ENCODE measurements at regions not wholly inside any gene's neighbourhood (a gene's known extent, or its start where the extent isn't known, plus 50 kb on each side); places are given as distances from the start of the nearest gene placed in this dataset.

GRCh38 chr7:131223151-131223550, 104.5 kb upstream of the MKLN1 start:
- Histone ChIP-seq H3K9me3 (ENCODE audit: control insufficient read depth in 5 of 5, low read length in 5 of 5) (no peaks in the 10 kb centered on the region), H3K27ac (ENCODE audit: low read depth, low read length) (no peak overlapping the region), H3K36me3 (ENCODE audit: control insufficient read depth in 5 of 5, insufficient read depth in 5 of 5, low read length in 5 of 5) (no peaks in the 10 kb centered on the region), H3K4me1 (ENCODE audit: control insufficient read depth in 5 of 5, insufficient read depth in 5 of 5, low read length in 5 of 5) (peaks cover 0 to 19% (median 9%) of the 10 kb centered on the region in 5 donors), H3K27me3 (ENCODE audit: control insufficient read depth in 5 of 5, insufficient read depth in 4 of 5, low read length in 5 of 5) (no peaks in the 10 kb centered on the region), H3K4me3 (ENCODE audit: low read depth in 1 of 5, low read length in 5 of 5) (no peak overlapping the region), H3K9ac (ENCODE audit: low read length in 5 of 5) (no peak overlapping the region)

DNA sequence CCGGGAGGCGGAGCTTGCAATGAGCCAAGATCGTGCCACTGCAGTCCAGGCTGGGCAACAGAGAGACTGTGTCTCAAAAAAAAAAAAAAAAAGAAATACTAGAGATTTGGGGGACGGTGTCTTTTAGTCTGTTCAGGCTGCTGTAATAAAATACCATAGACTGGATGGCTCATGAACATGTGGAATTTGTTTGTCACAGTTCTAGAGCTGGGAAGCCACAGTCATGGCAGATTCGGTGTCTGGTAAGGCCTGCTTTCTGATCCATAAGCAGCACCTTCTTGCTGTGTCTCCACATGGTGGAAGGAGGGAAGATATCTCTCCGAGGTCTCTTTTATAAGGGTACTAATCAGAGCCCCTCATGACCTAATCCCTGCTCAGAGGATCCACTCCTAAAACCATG, 102.7 kb upstream of the MKLN1 start:
- Histone ChIP-seq H3K27me3 (ENCODE audit: control insufficient read depth in 5 of 5, insufficient read depth in 4 of 5, low read length in 5 of 5) (no peaks in the 10 kb centered on the region), H3K9ac (ENCODE audit: low read length in 5 of 5) (no peak overlapping the region), H3K4me3 (ENCODE audit: low read depth in 1 of 5, low read length in 5 of 5) (no peak overlapping the region), H3K4me1 (ENCODE audit: control insufficient read depth in 5 of 5, insufficient read depth in 5 of 5, low read length in 5 of 5) (peaks cover 0 to 12% (median 4%) of the 10 kb centered on the region in 5 donors), H3K9me3 (ENCODE audit: control insufficient read depth in 5 of 5, low read length in 5 of 5) (no peaks in the 10 kb centered on the region), H3K36me3 (ENCODE audit: control insufficient read depth in 5 of 5, insufficient read depth in 5 of 5, low read length in 5 of 5) (no peaks in the 10 kb centered on the region), H3K27ac (ENCODE audit: low read depth, low read length) (no peak overlapping the region)

GRCh38 chr7:131225619-131226513, 101.8 kb upstream of the MKLN1 start:
- Histone ChIP-seq H3K4me3 (ENCODE audit: low read depth in 1 of 5, low read length in 5 of 5) (no peak overlapping the region), H3K4me1 (ENCODE audit: control insufficient read depth in 5 of 5, insufficient read depth in 5 of 5, low read length in 5 of 5) (peaks cover 0 to 12% (median 4%) of the 10 kb centered on the region in 5 donors), H3K9ac (ENCODE audit: low read length in 5 of 5) (no peak overlapping the region), H3K9me3 (ENCODE audit: control insufficient read depth in 5 of 5, low read length in 5 of 5) (no peaks in the 10 kb centered on the region), H3K27ac (ENCODE audit: low read depth, low read length) (no peak overlapping the region), H3K27me3 (ENCODE audit: control insufficient read depth in 5 of 5, insufficient read depth in 4 of 5, low read length in 5 of 5) (no peaks in the 10 kb centered on the region), H3K36me3 (ENCODE audit: control insufficient read depth in 5 of 5, insufficient read depth in 5 of 5, low read length in 5 of 5) (no peaks in the 10 kb centered on the region)

GRCh38 chr7:131226514-131226865, 101.2 kb upstream of the MKLN1 start:
- H3K4me3 ChIP-seq (ENCODE audit: low read depth in 1 of 5, low read length in 5 of 5): no peak overlapping the region
- no peaks in the 10 kb centered on the region for H3K9me3 ChIP-seq (ENCODE audit: control insufficient read depth in 5 of 5, low read length in 5 of 5)
- peaks cover 0 to 12% (median 6%) of the 10 kb centered on the region in 5 donors for H3K4me1 ChIP-seq (ENCODE audit: control insufficient read depth in 5 of 5, insufficient read depth in 5 of 5, low read length in 5 of 5)
- no peak overlapping the region for H3K27ac ChIP-seq (ENCODE audit: low read depth, low read length)
- no peak overlapping the region for H3K9ac ChIP-seq (ENCODE audit: low read length in 5 of 5)
- no peaks in the 10 kb centered on the region for H3K36me3 ChIP-seq (ENCODE audit: control insufficient read depth in 5 of 5, insufficient read depth in 5 of 5, low read length in 5 of 5)
- H3K27me3 ChIP-seq (ENCODE audit: control insufficient read depth in 5 of 5, insufficient read depth in 4 of 5, low read length in 5 of 5): no peaks in the 10 kb centered on the region

GRCh38 chr7:131231381-131232220, 96.1 kb upstream of the MKLN1 start:
- Histone ChIP-seq H3K4me3 (ENCODE audit: low read depth in 1 of 5, low read length in 5 of 5) (peak overlapping the region in 1 of 5 donors; percentile 8), H3K27me3 (ENCODE audit: control insufficient read depth in 5 of 5, insufficient read depth in 4 of 5, low read length in 5 of 5) (no peaks in the 10 kb centered on the region), H3K9me3 (ENCODE audit: control insufficient read depth in 5 of 5, low read length in 5 of 5) (no peaks in the 10 kb centered on the region), H3K27ac (ENCODE audit: low read depth, low read length) (no peak overlapping the region), H3K36me3 (ENCODE audit: control insufficient read depth in 5 of 5, insufficient read depth in 5 of 5, low read length in 5 of 5) (no peaks in the 10 kb centered on the region), H3K9ac (ENCODE audit: low read length in 5 of 5) (no peak overlapping the region), H3K4me1 (ENCODE audit: control insufficient read depth in 5 of 5, insufficient read depth in 5 of 5, low read length in 5 of 5) (peaks cover 0 to 8% (median 4%) of the 10 kb centered on the region in 5 donors)

GRCh38 chr7:131232768-131233167, 94.9 kb upstream of the MKLN1 start:
- Histone ChIP-seq H3K9me3 (ENCODE audit: control insufficient read depth in 5 of 5, low read length in 5 of 5) (no peaks in the 10 kb centered on the region), H3K9ac (ENCODE audit: low read length in 5 of 5) (no peak overlapping the region), H3K4me3 (ENCODE audit: low read depth in 1 of 5, low read length in 5 of 5) (no peak overlapping the region), H3K4me1 (ENCODE audit: control insufficient read depth in 5 of 5, insufficient read depth in 5 of 5, low read length in 5 of 5) (peaks cover 0 to 8% (median 4%) of the 10 kb centered on the region in 5 donors), H3K27me3 (ENCODE audit: control insufficient read depth in 5 of 5, insufficient read depth in 4 of 5, low read length in 5 of 5) (no peaks in the 10 kb centered on the region), H3K36me3 (ENCODE audit: control insufficient read depth in 5 of 5, insufficient read depth in 5 of 5, low read length in 5 of 5) (no peaks in the 10 kb centered on the region), H3K27ac (ENCODE audit: low read depth, low read length) (no peak overlapping the region)

DNA sequence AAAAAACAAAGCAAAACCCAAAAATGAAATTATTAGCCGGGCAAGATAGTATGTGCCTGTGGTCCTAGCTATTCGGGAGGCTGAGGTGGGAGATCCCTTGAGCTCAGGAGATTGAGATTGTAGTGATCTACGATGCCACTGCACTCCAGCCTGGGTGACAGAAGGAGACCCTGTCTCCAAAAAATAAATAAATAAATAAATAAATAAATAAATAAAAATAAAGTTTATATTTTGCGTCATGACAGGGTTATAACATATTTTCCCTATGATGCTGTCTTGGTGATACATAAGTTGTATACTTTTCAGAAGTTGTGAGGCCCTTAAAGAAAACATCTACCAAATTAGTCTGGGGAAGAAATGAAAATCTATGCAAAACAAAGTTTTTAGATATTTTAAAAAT, 94.5 kb upstream of the MKLN1 start:
- no peaks in the 10 kb centered on the region for H3K9me3 ChIP-seq (ENCODE audit: control insufficient read depth in 5 of 5, low read length in 5 of 5)
- H3K27ac ChIP-seq (ENCODE audit: low read depth, low read length): no peak overlapping the region
- H3K9ac ChIP-seq (ENCODE audit: low read length in 5 of 5): no peak overlapping the region
- H3K36me3 ChIP-seq (ENCODE audit: control insufficient read depth in 5 of 5, insufficient read depth in 5 of 5, low read length in 5 of 5): no peaks in the 10 kb centered on the region
- no peak overlapping the region for H3K4me3 ChIP-seq (ENCODE audit: low read depth in 1 of 5, low read length in 5 of 5)
- peaks cover 0 to 8% (median 4%) of the 10 kb centered on the region in 5 donors for H3K4me1 ChIP-seq (ENCODE audit: control insufficient read depth in 5 of 5, insufficient read depth in 5 of 5, low read length in 5 of 5)
- H3K27me3 ChIP-seq (ENCODE audit: control insufficient read depth in 5 of 5, insufficient read depth in 4 of 5, low read length in 5 of 5): no peaks in the 10 kb centered on the region

DNA sequence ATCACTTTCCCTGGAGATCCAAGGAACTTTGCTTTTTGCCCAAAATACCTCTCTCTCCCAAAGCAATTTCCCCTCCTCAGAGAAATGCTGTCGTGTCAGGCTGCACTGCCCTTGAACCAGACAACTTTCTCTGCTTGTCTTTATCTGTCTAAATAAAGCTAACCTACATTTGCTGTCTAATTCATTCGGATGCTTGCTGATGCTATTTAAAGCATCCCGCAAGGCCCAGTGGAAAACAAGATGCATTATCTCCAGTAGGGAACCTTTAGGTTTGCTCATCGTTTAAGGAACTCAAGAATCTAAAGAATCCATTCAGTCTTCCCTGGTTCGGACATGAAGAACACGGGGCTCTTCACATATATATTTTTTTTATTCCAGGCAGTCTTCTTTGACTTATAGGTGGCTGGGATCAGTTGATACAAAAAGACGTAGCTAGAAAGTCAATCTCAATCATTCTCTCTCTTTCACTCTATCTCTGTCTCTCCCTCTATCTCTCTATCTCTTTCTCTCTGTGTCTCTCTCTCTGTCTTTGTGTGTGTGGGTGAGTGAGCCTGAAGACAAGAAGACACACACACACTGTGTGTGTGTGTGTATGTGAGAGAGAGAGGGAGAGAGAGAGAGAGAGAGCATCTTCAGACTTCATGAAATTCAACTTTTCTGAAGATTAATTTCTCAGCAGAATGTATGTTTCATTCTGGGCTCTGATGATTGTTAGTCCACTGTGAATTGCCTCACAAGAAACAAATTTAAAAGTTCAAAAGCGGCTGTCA, 92.8 kb upstream of the MKLN1 start:
- Histone ChIP-seq H3K4me1 (ENCODE audit: control insufficient read depth in 5 of 5, insufficient read depth in 5 of 5, low read length in 5 of 5) (peaks cover 0 to 8% (median 4%) of the 10 kb centered on the region in 5 donors), H3K27me3 (ENCODE audit: control insufficient read depth in 5 of 5, insufficient read depth in 4 of 5, low read length in 5 of 5) (no peaks in the 10 kb centered on the region), H3K36me3 (ENCODE audit: control insufficient read depth in 5 of 5, insufficient read depth in 5 of 5, low read length in 5 of 5) (no peaks in the 10 kb centered on the region), H3K4me3 (ENCODE audit: low read depth in 1 of 5, low read length in 5 of 5) (no peak overlapping the region), H3K9ac (ENCODE audit: low read length in 5 of 5) (no peak overlapping the region), H3K27ac (ENCODE audit: low read depth, low read length) (no peak overlapping the region), H3K9me3 (ENCODE audit: control insufficient read depth in 5 of 5, low read length in 5 of 5) (peaks cover 0 to 4% (median 0%) of the 10 kb centered on the region in 5 donors)

DNA sequence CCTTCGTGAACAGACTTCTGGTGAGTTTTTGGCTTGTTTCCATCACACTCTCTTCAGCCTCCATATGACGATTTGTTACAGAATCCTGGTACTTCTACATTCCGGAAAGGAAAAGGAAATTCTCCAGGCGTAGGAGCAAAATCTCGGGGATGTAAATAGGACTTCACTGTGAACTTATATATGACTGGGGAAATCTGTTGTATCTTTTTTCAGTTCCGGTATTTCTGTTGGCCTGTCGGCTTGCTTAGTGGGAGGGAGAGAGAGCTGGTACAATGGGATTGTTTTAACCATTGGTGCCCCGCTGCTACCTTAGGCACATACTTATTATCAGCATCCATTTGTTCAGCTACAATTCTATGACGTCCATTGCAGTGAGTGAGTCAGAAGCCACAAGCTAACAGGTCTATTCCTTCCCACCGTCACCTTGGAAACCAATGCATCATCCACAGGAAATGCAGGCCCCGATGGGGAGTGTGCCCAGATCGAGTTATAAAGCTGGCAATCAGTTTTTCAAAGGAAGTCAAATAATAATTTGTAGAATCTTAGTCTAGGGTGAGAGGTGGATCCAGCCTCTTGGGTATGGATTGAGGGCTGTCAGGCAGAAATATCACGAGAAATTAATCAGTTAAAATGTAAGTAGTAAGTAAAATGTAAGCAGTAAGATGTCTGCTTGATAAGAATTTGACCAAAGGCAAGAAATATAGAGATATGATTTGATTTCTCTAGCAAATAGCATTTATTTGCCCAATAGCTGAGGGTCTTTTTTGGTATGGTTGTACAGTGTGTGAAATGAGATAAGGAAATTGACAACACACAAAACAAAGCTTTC, 92.0 kb upstream of the MKLN1 start:
- Histone ChIP-seq H3K4me3 (ENCODE audit: low read depth in 1 of 5, low read length in 5 of 5) (no peak overlapping the region), H3K36me3 (ENCODE audit: control insufficient read depth in 5 of 5, insufficient read depth in 5 of 5, low read length in 5 of 5) (no peaks in the 10 kb centered on the region), H3K27ac (ENCODE audit: low read depth, low read length) (no peak overlapping the region), H3K9me3 (ENCODE audit: control insufficient read depth in 5 of 5, low read length in 5 of 5) (peaks cover 0 to 4% (median 0%) of the 10 kb centered on the region in 5 donors), H3K4me1 (ENCODE audit: control insufficient read depth in 5 of 5, insufficient read depth in 5 of 5, low read length in 5 of 5) (peaks cover 0 to 8% (median 4%) of the 10 kb centered on the region in 5 donors), H3K9ac (ENCODE audit: low read length in 5 of 5) (no peak overlapping the region), H3K27me3 (ENCODE audit: control insufficient read depth in 5 of 5, insufficient read depth in 4 of 5, low read length in 5 of 5) (no peaks in the 10 kb centered on the region)
